Amniotic stem cell (primary cell): ENCODE measurements at regions not wholly inside any gene's neighbourhood (a gene's known extent, or its start where the extent isn't known, plus 50 kb on each side); places are given as distances from the start of the nearest gene placed in this dataset.

Experiments used
- DNase-seq: peaks from one replicate; lab custom pipeline; 2025; lab: John Stamatoyannopoulos, UW

DNA sequence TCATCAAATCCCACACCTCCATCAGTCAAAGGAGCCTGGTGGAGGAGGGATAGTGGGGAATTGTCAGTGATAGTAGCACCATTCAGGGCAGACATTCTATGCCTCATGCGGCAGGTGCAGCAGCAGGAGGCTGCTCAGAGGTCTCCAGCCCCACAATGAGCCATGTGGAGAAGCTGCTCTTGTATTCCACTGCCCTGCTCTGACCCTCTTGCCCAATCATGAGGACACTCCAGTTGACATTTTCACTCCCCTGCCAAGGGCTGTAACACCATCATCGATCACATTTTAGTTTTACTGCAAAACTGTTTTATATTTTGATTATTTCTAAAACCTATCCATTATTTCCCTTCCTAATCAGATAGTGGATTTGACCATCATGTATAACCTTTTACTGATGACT is 487.6 kb upstream of the KLHL29 start:
- DNase-seq, result no peak

- DNase-seq, result no peak
Measured at GRCh38 chr2:22900674-22901073, 484.3 kb upstream of the KLHL29 start.

- DNase-seq, result no peak
Measured at GRCh38 chr2:22901471-22902179, 483.4 kb upstream of the KLHL29 start.

DNA sequence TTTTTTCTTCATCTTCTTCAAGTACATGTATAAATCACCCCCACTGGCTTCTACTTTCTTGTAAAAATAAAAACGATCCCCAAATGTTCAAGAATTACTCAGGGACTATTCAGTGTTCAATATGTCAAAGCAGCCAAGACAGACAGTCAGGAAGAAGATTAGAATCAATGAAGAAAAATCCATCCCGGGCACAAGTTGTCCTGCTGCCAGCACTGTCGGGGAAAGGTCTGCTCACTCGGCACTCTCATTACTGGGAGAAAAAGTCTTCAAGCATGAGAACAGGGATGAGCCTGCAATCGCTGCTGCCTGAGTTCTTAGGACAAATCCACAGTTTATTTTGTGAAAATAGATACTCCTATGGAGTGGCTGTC is 482.8 kb upstream of the KLHL29 start:
- DNase-seq, result no peak

DNA sequence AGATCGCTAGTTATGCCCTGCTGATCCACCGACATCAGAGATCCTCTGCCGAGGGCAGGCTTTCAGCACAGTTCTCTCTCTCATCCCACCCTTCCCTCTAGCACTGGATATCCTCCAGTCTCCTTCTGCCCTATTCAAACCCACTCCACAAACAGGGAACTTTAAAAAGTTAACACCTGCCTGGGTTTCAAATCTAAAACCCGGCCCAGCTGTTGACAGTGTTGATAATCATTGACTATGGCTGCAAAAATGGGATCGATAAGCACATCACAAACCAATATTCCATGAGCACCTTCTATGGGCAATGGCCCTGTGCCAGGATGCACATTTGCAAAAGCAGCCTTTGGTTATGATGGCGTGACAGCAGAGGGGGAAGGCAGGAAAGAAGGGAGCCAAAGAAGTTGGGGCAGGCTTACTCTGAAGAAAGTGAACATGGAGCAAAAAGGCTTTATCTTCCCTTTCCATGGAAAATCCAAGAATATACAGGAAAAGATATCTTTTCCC is 482.3 kb upstream of the KLHL29 start:
- no peak for DNase-seq

DNA sequence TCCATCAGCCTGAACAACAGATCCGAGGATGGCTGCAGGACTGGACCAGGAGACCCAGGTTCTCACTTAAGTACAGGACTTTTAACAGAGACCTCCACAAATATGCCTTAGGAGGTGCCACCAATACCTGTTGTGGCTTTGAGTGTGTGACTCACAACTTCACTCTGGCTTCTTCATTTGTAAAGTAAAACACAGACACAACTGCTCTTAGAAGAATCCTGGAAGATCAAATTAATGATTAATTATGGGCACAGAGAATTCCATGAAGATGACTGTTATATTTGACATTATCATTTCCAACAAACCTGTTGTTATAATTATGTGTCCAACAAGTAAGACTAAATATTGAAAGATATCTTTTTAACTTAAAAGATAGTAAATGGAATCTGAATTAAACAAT is 481.4 kb upstream of the KLHL29 start:
- no peak for DNase-seq

DNA sequence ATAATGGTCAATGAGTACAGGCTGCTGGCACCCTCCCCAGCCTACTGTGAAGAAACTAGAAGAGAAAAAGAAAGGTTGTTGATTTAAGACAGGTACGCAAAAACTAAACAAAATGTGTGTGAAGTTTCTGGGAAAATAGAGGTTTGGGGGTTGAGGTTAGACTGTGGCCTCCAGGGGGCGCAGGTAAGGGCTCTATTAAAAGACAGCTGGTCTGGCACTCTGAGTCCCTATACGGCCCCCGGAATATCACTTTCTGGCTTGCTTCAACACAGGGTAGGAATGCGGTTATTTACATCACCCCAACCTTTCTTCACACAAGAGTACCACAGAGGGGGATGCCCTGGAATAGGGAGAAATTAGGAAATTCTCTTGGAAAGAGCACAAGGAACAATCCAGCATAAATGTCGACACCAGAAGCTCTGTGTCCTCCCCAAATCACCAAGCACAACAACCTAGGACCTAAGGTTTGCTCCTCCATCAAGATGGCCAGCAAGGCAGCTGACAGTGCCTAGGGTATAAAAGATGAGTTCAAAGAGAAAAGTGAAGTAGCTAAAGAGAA is 480.8 kb upstream of the KLHL29 start:
- no peak for DNase-seq

DNA sequence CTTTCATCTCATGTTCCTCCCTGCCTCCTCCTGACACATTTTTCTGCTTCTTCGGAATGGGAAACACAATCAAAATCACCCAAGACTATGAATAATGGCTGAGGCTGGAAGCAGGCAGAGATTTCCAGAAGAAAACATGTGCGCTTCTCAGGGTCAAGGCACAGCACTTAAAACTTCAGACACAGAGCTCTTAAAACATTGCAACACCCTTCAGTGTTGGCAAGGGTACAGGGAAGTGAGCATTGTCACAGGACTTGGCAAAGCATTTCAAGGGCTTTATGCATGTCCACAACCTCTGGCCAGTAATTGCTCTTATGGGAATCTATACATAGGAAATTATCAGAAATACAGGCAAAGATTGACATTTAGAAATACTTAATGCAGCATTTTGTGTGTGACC is 477.6 kb upstream of the KLHL29 start:
- no peak for DNase-seq

DNA sequence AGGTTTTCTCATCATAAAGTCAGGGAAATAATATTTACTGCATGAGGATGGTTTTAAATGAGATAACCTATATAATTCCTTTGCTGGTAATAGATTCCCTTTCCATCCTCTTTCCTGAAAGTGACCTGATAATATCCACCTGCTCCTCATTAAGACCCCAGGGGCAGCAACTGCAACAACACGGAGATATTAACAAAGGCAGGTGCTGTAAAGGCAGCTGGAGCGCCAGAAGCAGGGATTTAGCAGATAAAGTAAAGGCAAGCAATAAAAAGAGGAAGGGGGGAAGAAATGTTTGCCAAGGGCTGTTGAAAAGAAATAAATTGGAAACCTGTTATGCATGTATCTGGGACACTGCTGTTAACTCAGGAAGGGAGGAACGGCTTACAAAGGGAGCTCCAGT is 472.6 kb upstream of the KLHL29 start:
- no peak for DNase-seq

GRCh38 chr2:22929998-22930397 is 455.0 kb upstream of the KLHL29 start:
- no peak for DNase-seq

DNA sequence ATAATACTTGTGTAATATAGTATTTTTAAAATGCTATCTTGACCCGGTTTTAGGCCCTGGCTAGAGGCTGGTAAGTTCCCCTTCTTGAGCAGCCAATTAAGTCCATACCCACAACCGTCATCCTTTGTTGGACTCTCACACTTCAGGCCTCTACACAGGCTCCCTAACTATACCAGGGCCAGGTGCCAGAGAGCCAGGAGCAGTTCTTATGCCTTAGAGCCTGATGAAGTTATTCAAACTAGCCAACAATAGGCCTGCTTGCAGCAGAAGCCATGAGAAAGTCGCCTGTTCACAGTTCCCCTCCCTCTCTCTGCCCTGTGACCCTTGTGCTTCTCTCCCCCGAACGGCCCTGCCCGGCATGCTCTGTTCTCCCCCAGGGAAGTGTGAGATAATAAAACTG is 454.2 kb upstream of the KLHL29 start:
- no peak for DNase-seq

DNA sequence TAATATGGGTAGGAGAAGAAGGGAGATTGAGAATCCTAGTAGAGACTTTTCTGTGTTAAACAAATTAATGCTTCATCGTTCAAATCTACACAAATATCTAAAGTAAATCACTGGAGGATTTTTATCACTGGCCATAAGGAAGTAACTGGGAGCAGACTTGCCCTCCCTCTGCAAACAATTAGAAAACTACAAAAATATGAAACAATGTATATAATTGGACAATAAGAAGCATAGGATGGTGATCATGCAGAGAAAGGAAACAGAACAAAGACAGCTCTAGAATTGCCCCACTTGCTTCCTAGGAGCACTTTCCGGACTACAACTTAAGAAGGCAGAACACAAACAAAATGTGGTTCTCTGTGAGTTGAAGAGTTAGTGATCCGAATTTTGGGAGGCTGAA is 452.7 kb upstream of the KLHL29 start:
- DNase-seq, result no peak

GRCh38 chr2:22934747-22935146 is 450.2 kb upstream of the KLHL29 start:
- DNase-seq, result no peak

GRCh38 chr2:22942441-22942840 is 442.5 kb upstream of the KLHL29 start:
- DNase-seq, result no peak

GRCh38 chr2:22944143-22944542 is 440.8 kb upstream of the KLHL29 start:
- DNase-seq, result no peak

- DNase-seq, result no peak
Measured at GRCh38 chr2:22946553-22946952, 438.4 kb upstream of the KLHL29 start.

DNA sequence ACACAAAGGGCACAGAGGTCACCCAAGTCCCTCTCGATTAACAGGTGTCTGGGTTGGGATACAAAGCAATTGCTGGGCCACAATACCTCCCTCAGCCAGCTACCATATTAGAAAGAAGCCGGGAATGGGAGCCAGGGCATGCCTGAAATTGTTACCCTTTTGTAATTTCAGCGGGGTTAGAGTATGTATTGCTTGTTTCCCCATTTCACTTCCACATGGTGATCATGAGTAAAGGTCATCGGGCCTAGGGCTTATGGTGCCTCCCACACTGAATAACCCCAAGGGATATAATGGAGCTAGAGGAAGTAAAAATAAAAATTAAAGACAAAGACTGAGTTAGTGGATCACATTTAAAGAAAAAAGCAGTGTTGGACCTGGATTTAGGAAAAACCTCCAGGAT is 437.2 kb upstream of the KLHL29 start:
- no peak for DNase-seq

DNA sequence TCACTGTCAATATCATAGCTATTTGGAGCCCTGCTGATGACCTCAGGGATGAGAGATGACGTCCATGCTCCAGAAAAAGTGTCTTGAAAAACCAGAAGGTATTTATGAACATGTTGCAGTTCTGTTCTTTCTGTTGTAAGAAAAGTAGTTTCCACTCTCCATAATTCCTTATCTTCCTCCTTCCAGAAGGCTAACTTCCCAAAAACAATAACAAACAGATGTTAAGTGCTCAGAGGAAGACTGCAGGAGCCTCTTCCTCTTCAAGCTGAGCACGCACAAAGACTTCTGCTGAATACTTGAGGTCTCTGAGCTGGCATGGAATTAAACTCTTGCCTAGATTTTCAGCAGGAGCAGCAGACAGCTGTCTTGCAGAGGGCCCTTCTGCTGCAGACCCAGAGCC is 434.5 kb upstream of the KLHL29 start:
- DNase-seq, result no peak

GRCh38 chr2:22952656-22953225 is 432.2 kb upstream of the KLHL29 start:
- no peak for DNase-seq

GRCh38 chr2:22957446-22957845 is 427.5 kb upstream of the KLHL29 start:
- no peak for DNase-seq

DNA sequence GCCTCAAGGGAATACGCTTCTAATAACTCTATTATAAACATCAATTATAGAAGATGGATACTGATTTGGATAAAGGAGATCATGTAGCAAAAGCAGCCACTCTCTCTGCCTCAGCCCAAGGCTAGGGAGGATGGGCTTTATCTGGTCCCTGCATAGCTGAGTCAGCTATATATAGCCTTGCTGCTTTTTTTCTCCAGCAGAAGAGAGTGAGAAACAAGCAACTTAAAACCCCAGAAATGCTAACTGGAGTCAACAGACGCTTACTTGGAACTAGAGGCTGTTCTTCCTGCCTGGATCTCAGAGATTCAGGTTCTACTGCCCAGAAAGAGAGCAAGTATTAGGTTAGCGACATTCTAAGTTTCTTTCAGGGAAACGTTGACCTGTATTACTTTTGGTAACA is 426.7 kb upstream of the KLHL29 start:
- no peak for DNase-seq

DNA sequence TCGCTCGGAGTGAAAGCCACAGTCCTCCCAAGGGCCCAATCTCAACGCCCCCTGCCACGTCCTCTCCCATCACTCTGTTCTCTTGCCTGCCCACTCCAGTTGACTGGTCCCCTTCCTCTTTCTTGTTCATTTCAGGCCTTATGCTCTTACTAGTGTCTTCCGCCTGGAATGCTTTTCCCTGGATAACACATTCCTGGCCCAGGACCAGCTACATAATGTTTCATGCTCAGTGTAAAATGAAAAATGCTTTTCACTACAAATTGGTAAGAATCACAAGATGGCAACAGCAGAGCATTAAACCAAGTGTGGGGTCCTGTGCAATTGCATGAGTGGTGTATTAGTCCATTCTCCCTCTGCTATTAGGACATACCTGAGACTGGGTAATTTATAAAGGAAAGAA is 417.2 kb upstream of the KLHL29 start:
- no peak for DNase-seq

GRCh38 chr2:22970284-22970975 is 414.5 kb upstream of the KLHL29 start:
- no peak for DNase-seq
